ENCODE measurements at regions not wholly inside any gene's neighbourhood (a gene's known extent, or its start where the extent isn't known, plus 50 kb on each side); places are given as distances from the start of the nearest gene placed in this dataset.
"Not testable (repeated sequence)": the region's sequence is repeated elsewhere in the genome, so short reads cannot be mapped to it uniquely, and the experiment has no call there.

DNA sequence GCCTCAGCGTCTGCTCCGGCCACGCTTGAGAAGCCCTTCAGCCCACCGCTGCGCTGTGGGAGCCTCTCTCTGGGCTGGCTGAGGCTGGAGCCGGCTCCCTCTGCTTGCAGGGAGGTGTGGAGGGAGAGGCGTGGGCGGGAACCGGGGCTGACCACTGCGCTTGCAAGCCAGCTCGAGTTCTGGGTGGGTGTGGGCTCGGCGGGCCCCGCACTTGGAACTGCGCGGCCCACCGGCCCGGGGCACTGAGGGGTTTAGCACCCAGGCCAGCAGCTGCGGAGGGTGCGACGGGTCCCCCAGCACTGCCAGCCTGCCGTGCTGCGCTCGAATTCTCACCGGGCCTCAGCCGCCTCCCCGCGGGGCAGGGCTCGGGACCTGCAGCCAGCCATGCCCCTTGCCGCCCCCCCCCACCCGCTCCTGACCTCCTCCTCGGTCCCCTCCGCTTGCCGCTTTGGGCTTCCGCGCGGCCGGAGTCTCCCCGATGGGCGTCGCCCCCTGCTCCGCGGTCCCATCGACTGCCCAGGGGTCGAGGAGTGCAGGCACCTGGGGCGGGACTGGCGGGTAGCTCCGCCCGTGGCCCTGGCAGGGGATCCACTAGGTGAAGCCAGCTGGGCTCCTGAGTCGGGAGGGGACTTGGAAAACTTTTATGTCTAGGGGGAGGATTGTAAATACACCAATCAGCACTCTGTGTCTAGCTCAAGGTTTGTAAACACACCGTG lies 106.7 kb downstream of the RAP2B start:
- no peak for DNase-seq

DNA sequence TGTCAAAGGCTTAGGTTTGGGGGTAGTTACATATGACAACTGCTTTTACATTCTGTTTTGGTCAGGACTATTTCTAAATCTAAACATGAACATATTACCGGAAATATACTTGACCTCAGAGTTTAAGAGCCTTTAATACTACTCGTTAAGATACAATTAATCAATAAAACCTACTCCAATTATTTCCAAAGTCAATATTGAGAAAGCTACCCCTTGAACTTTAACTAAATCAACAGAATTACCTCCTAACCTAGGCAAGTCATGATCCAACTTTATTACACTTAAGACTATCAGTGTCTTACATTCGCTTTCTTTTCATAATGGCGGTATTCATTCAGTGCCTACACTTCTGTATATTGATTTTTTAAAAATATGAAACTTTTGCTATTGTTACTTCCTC lies 107.7 kb downstream of the RAP2B start:
- DNase-seq, result no peak

DNA sequence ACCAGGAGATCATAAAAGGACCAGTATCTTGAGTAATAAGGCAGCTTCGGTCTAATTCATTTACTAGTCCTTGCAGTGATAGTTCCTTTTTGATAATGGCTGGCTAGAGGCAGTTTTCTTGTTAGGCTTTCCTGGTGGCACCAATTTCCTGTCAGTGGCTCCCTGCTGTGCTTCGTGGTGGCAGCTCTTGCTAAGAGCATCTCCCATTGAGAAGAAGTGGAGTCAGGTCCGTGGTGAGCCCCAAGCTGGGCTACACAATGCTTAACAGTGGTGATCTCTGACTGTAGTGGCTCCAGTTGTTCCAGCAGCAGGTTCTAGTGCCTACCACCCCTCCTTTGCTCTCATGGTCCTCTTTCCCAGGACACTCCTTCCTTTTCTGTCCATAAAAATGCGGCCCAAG lies 111.2 kb downstream of the RAP2B start:
- DNase-seq, result no peak

DNA sequence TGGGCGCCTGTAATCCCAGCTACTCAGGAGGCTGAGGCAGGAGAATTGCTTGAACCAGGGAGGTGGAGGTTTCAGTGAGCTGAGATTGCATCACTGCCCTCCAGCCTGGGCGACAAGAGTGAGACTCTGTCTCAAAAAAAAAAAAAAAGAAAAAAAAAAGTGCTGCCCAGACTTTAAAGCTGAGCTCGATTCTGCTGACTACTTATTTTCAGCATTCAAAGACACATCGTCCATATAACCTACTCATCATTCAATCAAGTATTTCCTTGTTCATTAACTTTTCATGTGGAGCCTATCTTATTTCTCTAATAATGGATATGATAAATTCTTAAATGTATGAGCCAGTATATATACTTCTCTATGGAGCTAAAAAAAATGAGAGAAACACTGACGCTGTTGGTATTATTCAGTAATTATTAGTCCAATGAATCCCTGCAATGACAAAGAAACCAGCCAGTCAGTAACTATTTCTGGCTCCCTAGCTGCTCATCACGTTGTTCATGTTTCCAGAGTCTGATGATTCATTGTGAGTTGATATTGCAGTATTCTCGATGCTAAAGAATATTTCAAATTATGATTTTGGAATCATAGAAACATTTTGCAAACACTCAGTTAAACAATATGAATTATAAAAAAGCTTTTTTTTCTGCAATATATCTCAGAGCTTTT lies 111.9 kb downstream of the RAP2B start:
- no peak for DNase-seq

DNA sequence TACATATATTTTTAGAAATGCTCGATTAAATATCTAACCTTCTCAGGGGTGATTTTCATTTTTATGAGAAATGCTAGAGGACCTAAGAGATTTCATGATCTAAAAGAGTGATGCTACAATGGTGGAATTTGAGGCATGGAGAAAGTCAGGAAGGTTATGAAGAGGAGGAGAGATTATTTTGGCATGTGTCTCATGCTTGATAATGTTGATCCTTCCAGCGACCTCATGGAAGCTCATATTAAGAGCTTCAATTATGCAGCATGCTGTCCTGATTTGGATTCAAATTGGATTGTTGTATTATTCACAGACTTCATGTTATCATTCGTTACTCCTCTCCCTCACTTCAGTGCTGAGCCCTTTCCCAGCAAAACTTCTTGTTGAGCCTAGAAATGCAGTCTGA lies 112.5 kb downstream of the RAP2B start:
- no peak for DNase-seq

DNA sequence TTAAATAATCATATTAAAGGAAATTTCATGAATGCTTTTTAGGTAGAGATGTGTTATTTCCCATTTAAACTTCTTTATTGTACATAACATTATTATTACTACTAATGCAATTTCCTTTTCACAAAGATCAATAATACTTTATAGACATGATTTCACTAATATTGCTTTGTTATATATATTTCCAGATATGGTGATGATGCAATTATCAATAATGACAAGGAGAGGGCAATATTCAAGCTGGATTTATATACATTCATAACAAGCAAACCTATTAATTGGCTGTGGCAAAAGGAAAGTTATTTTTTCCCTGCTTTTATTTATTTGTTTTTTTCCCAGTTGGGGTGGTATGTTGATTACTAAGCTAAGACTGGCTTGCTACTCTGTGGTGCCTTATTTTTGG lies 113.5 kb downstream of the RAP2B start:
- DNase-seq, result no peak

DNA sequence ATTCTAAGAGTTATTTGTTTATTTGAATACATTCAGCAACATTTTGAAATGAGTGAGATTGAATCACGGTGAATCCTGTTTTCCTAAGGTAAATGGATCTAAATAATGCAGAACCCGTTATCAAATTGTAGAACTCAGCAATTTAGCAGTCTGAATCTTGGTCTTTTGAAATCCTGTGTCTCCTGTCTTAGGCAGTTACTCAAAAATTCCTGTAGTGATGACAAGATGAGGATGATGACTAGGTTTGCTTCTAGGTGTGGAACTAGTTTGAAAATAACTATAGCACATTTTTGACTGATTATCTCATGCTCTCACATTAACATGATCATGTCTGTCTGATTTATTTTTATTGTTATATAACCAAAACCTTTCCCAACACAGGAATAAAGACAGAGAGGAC lies 115.0 kb downstream of the RAP2B start:
- DNase-seq, result no peak

DNA sequence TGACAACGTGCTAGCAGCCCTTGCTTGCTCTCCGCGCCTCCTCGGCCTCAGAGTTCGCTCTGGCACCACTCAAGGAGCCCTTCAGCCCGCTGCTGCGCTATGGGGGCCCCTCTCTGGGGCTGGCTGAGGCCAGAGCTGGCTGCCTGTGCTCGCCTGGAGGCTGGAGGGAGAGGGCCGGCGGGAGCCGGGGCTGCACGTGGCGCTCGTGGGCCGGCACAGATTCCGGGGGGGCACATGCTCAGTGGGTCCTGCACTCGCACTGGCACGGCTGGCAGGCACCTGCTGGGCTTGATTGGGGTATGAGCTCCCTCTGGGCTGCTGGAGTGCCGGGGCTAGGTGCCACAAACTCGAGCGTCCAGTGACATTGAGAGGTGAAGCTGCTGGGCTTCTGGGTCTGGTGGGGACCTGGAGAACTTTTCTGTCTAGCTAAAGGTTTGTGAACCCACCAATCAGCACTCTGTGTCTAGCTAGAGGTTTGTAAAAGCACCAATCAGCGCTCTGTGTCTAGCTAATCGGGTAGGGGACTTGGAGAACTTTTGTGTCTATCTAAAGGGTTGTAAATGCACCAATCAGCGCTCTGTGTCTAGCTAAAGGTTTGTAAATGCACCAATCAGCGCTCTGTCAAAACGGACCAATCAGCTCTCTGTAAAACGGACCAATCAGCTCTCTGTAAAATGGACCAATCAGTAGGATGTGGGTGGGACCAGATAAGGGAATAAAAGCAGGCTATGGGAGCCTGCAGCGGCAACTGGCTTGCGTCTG lies 119.4 kb downstream of the RAP2B start:
- DNase-seq, result not testable (repeated sequence)

DNA sequence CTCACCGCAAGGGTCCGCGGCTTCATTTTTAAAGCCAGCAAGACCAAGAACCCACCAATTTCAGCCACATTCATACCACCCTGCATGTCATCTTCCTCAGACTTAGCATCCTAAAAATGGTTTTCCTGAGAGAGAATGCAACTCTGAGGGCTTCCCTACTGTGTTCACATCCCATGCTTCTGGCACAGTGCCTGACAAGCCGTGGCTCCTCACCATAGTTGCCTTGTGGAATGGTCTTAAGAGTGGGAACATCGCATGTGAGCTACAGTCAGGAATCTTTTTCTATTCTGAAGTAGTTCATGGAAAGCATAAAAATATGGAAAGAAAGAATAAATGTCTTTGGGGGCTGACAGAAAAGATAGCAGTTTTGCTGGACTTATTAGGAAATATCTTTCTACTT lies 120.3 kb downstream of the RAP2B start:
- DNase-seq, result no peak

DNA sequence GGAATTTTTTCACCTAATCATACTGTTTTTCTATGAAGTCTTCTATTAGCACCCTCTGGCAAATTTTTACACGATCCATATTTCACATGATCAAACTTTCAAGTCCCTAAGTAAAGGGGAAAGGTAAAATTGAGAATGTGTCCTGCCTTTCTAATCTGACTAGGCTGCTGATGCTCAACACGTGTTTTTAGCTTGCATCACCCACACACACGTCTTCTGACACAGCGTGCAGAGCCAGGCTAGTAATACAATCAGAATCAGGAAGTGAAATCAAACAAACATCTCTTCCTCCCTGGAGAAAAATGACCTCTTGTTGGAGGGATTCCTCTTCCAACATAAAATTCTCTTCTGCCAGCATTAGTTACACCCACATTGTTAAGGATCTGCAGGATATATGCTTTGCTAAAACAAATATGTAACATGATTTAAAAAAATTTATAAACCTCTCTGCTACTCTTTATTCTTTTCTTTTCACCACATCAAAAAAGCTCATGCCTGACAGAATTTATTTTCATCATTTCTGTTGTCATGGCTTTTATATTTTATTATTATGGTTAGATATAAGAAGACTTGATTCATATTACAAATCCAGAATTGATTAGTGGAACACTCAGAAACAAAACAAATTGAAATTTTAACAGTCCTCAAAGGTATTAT lies 122.4 kb downstream of the RAP2B start:
- DNase-seq, result no peak

DNA sequence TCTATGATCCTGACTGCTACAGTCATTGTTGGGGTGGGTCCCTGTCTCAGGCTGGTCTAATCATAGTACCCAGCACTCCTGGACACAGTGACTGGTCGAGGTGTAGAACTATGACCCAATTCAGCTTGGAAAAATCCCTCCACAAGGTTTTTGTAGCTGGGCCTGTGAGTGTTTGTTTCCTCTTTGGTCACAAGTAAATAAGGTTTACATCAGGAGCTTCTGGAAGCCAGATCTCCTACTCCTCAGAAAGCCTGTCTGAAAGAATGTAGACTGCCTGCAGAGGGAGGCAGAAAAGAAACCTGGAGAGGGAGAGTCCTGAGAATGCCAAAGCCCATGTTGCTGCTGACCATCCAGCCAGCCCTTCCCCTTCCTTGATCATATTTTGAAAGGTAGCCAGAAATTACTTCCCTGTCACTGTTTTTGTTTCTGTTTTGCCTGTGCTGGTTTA lies 123.2 kb downstream of the RAP2B start:
- no peak for DNase-seq

DNA sequence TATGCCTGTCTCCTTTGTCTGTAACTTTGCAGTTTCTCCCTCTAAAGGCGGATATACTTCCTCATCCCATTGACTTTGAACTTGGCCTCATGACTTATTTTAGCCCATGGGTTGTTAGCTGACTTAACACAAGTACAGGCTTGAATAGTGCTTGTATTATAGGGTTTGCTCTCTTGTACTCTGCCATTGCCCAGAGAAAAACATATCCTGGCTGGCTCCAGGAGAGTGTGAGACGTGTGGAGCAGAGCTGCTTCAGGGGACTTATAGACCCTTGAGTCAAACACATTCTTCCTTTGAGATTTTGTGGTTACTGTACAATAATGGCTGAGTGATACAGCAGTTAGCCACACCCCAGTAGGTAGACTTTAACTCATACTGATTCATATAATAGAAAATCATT lies 124.0 kb downstream of the RAP2B start:
- DNase-seq, result no peak

DNA sequence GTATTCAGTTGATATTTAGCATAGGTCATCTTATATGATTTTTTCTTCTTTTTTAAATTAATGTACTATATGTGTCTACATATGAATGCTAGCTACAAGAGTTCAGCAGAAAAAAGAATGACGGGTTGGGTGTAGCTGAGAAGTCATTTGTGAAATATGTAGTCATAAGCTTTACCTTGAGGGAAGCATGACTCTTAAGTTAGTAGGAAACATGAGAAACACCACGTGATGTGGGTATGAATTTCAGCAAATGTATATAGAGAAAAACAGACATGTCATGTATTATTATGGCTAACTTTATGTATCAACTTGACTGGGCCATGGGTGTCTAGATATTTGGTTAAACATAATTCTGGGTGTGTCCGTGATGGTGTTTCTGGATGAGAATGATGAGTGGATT lies 125.0 kb downstream of the RAP2B start:
- DNase-seq, result no peak

DNA sequence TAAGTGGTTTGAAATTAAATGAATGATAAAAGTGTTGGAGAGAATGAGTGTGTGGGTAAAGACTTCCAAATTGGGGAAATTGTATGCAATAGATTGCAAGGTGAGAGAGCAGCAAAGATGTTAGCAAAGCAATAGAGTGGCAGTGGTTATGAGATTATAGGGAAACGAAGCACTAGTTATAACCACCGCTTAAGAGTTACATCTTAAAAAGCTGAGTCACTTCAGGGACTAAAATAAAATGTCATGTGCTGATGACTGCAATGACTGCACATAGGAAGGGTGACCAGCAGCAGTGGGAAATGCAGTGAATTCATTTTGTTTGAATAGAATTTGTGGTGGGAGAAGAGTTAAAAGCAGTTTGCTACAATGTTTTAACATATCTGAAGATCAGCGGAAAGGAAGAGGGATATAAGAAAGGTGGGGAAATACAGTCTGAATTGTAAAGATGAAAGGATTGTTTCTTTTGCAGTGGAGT lies 127.3 kb downstream of the RAP2B start:
- no peak for DNase-seq

DNA sequence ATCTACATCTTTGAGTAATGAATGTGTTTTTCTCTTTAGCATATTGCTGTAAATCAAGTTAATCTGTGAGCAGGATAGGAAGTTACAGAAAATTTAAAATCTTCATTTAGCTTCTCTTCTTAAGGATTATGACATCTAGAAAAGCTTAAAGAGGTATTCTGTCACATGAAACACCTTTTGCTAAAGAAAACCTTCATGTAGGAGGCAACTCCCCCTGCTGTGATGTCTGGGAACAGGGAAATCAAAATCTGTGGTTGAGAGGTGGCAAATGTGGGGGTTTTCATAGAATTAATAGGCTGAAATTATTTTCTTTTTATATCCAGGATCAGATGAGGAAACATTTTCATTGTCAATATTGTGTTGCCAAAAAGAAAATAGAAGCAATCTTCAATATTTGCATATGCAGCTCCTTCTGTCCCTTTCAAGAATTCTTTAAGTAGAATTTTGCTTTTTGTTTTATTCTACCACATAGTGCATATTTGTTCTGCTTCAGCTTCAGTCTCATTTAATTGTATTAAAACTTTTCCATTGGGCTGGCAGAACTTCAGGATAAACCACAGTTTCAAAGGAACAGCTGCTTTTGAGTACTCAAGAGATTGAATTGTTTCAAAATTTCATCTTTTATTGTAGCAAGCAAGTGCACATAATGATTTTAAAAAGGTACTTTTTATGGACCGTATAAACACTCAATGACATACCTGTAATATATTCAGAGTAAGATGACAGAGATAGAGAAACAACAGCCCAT lies 128.4 kb downstream of the RAP2B start:
- no peak for DNase-seq

DNA sequence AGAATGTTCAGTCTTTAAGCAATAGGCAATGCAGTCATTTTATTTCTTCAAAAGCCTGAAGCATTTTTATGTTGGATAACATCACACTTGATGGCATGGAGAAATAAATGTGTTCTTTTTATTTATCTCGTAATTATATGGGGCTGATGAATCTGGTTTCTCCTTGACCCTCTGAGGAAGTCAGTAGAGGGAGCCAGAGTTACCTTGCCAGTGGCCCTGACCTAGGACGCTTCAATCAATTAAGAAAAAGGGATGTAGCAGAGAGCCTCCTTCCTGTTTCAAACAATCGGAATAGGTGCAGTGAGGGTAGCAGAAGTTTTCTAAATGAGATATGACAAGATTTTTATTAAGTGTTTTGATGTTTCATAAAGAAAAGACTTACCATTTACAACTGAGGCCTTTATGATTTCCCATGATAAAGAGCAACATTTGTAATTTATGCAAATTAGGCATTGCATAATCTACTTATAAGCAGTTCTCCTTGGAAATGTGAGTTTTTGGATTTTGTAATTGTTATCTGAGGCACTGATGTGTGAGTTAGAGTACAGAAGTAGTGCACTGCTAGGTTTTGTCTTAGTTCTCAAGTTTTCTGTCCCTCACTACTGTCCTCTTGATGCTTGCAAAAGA lies 129.1 kb downstream of the RAP2B start:
- no peak for DNase-seq

DNA sequence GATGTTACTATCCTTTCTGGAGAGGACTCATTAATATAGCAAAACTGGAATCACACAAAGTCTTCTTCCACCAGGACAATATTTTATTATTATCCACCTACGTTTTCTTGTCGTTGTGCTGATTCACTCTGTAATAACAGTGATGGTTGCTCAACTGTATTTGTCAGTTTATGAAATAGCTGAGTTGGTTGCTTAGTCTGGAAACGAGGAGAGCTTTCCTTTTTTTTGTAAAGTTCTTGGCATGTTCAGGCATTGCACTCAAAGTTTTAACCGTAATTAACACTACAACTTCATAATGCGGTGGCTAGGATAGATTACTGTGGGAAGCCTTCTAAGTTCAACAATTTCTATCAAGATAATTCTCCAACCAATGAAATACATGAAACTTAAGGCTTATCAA lies 131.2 kb downstream of the RAP2B start:
- DNase-seq, result no peak

DNA sequence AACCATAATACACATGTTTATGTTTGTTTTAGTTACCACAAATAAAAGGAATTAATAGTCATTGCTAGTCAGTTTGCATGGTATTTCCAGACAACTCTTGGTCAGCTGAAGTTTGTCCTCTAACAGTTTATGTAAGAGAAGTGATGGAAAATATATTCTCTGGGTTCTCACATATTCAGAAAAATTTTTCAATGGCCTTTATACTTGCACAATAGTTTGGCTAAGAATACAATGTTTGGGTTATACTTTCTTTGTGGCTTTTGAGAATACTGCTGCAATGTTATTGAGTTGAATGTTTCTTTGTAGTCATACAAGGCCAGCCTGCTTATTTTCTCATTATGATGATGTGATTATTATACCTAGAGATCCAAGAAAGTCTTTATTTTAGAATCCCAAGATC lies 133.9 kb downstream of the RAP2B start:
- no peak for DNase-seq

DNA sequence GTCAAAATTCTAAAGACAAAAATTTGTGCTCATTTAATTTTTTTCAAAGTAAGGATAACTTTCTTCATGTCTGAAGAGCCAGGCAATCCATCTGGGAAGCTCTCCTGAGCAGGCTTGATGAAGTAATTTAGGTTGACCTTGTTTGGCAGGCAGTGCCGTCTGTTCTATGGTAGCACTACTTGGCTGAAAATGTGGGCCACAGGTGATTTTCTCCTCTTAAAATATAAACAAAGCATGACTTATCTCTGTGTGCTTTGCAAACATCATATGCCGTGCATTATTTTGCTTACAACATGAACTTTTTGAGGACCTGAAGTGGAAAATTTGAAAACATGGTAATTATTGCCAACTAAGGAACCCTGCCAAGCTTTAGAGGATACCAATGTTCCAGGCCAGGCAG lies 143.2 kb downstream of the RAP2B start:
- DNase-seq, result no peak

DNA sequence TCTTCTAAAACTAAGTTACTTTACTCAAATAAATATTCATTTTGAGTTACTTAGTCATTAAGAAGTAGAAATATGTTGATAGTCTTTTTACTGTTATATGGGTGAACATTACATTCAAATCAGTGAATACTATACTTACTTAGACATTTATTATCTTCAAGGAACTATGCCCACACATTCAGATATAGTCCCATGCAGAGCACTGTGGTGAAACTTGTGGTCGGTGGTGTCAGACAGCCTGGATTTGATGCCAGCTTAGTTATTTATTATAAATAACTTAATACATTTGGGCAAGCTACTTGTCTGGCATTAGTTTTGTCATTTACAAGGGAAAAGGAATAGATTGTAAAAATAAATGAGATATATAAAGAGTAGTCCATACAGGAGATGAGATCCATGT lies 149.5 kb downstream of the RAP2B start:
- no peak for DNase-seq

DNA sequence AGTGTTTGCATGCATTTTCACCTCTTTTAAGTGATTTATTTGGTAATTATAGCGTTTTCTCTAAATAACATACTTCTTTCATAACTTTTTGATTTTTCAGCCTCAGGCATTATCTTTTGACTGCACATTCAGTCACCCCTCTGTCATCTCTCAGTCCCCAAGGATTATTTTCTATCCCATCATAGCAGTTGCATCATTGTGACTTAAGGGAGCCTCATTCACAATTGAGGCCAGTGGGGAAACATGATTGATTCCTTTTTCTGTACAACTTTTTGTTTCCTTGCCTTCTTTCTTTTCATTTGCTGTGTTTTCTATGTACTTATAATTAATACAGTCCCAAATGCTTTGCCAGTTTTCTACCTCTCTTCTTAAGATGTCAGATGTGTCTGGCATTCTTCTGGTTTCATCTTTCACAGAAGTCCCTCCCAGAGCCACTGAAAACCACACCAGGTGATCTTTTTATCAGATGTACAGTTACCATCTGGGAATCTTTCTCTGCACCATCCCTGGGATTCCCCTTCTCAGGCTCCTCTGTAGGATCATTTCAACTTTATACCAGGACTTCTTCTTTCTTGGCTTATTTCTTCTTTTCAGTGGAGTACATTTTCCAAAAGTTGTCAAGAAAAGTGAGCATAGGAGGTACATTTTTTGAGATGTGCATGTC lies 151.4 kb downstream of the RAP2B start:
- no peak for DNase-seq

DNA sequence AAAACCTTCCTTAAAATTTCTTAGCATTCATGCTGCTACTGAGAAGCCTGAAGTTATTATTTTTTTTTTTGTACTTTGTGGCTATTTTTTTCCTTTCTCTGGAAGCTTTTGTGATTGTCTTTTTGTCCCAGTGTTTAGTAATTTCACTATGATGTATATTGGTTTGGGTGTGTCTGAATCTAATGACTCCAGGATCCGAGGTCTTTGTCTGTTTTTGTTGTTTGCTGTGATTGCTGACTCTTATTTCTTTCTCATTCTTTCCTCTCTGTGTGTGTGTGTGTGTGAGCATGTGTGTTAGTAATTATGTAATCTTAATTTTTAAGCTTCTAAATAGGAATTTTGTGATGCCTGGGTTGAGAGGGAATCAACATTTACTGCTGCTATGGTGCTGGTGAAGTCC lies 152.0 kb downstream of the RAP2B start:
- no peak for DNase-seq

Measured in NCI-H524 treated with DMSO at 0.1 percent for 48 hours (cell line).